HCT116 (cell line): ENCODE measurements at regions not wholly inside any gene's neighbourhood (a gene's known extent, or its start where the extent isn't known, plus 50 kb on each side); places are given as distances from the start of the nearest gene placed in this dataset.

Source experiments
- ATAC-seq: fragments of 200-7000 bp; cut with Tn5 transposase; 2 replicates; pipeline ENCODE4 v1.9.1; 2020; ENCODE audit warnings: mild to moderate bottlenecking, moderate library complexity
- BruUV-seq: library from RNA; stranded (reverse); fragments of 400-500 nt; replicated peaks from 2 replicates; lab custom pipeline; 2021; lab: Mats Ljungman, UMichigan
- CTCF ChIA-PET: fragments of 300-600 bp; sonication (Branson Sonifier 250); formaldehyde crosslinking; loops from one replicate; lab custom pipeline; 2021; ENCODE audit warnings: antibody characterized with exemption; lab: Charles Lee
- POLR2A ChIA-PET: fragments of 300-600, 350-600 bp; sonication (Branson Sonifier 250); formaldehyde crosslinking; loops from one replicate; lab custom pipeline; 2021; ENCODE audit warnings: antibody characterized with exemption; lab: Charles Lee
- RAD21 ChIA-PET, 2 experiments: fragments of 300-600 bp; sonication (Branson Sonifier 250); formaldehyde crosslinking; loops; one replicate each; lab custom pipeline; 2023; ENCODE audit warnings: low total read pairs in 2 of 2; ENCODE audit not compliant: uncharacterized antibody in 2 of 2, unreplicated experiment in 2 of 2, low non-redundant PET in 1 of 2; lab: Charles Lee
- DNase-seq: peaks from one replicate; pipeline ENCODE4 v3.0.0-alpha.2; 2010; ENCODE audit warnings: low read depth, low spot score
- H2AFZ ChIP-seq: fragments of 200-600 bp; shearing (Covaris generic), sonication (generic); 2 replicates; pipeline ENCODE4 v1.6.1; 2017; ENCODE audit warnings: low read depth, mixed run types, mixed read lengths, antibody characterized with exemption, low read length; ENCODE audit not compliant: poor library complexity, severe bottlenecking
- H3K27ac ChIP-seq: 2 replicates; pipeline ENCODE4 v1.5.1; 2012; ENCODE audit warnings: low read depth, low read length
- H3K27me3 ChIP-seq: fragments of 200-600 bp; sonication (generic); 2 replicates; pipeline ENCODE4 v1.6.1; 2016; ENCODE audit warnings: mixed run types, low read length, mixed read lengths; ENCODE audit not compliant: insufficient read depth
- H3K36me3 ChIP-seq, 2 experiments: fragments of 200-500 bp in 1 of 2; fragments of 200-600 bp in 1 of 2; sonication (Bioruptor generic) in 1 of 2; sonication (generic) in 1 of 2; 2 replicates each; pipeline versions ENCODE4 v1.5.1 to v1.6.1; 2014 to 2016; ENCODE audit warnings: low read length in 2 of 2, inconsistent platforms in 1 of 2, mixed read lengths in 1 of 2, mixed run types in 1 of 2; ENCODE audit not compliant: insufficient read depth in 2 of 2, control insufficient read depth in 1 of 2
- H3K4me1 ChIP-seq, 2 experiments: fragments of 200-600 bp in 1 of 2; sonication (generic) in 1 of 2; 2 replicates each; pipeline versions ENCODE4 v1.5.1 to v1.6.1; 2012 to 2017; ENCODE audit warnings: low read length in 2 of 2, inconsistent platforms in 1 of 2, mild to moderate bottlenecking in 1 of 2, mixed read lengths in 1 of 2, mixed run types in 1 of 2, moderate library complexity in 1 of 2; ENCODE audit not compliant: insufficient read depth in 2 of 2, control insufficient read depth in 1 of 2
- H3K4me2 ChIP-seq: fragments of 200-600 bp; sonication (generic); 2 replicates; pipeline ENCODE4 v1.6.1; 2017; ENCODE audit warnings: mixed run types, low read length, mixed read lengths
- H3K4me3 ChIP-seq, 2 experiments: fragments of 200-600 bp in 1 of 2; sonication (generic) in 1 of 2; replicated peaks in 1 of 2; 2 replicates each; pipeline ENCODE4 v1.5.1; 2011 to 2016; ENCODE audit warnings: low read length in 2 of 2, control low read depth in 1 of 2, low read depth in 1 of 2, mild to moderate bottlenecking in 1 of 2, mixed read lengths in 1 of 2, mixed run types in 1 of 2
- H3K79me2 ChIP-seq: fragments of 200-600 bp; sonication (generic); 2 replicates; pipeline ENCODE4 v1.6.1; 2017; ENCODE audit warnings: mild to moderate bottlenecking, mixed run types, low read length, moderate library complexity, mixed read lengths; ENCODE audit not compliant: insufficient read depth
- H3K9ac ChIP-seq: fragments of 200-600 bp; sonication (generic); 2 replicates; pipeline ENCODE4 v1.6.1; 2016; ENCODE audit warnings: low read length, mixed read lengths
- H3K9me2 ChIP-seq: fragments of 200-600 bp; sonication (generic), shearing (Covaris generic); 2 replicates; pipeline ENCODE4 v1.6.1; 2017; ENCODE audit warnings: mixed run types, mild to moderate bottlenecking, moderate library complexity; ENCODE audit not compliant: insufficient read depth
- H3K9me3 ChIP-seq, 2 experiments: fragments of 200-500 bp in 1 of 2; fragments of 200-600 bp in 1 of 2; sonication (Bioruptor generic) in 1 of 2; sonication (generic) in 1 of 2; 2 replicates each; pipeline ENCODE4 v1.6.1; 2014 to 2017; ENCODE audit warnings: low read length in 2 of 2, mixed read lengths in 2 of 2, inconsistent platforms in 1 of 2, low read depth in 1 of 2, mild to moderate bottlenecking in 1 of 2, mixed run types in 1 of 2, moderate library complexity in 1 of 2; ENCODE audit not compliant: control insufficient read depth in 1 of 2, insufficient read depth in 1 of 2
- H4K20me1 ChIP-seq: fragments of 200-600 bp; sonication (generic), shearing (Covaris generic); 2 replicates; pipeline ENCODE4 v1.6.1; 2017; ENCODE audit warnings: mixed run types, mild to moderate bottlenecking, moderate library complexity; ENCODE audit not compliant: insufficient read depth
- CBX3 ChIP-seq: IDR thresholded peaks from 2 replicates; pipeline ENCODE4 v1.6.1; 2012; ENCODE audit warnings: low read depth
- CEBPB ChIP-seq: IDR thresholded peaks from 2 replicates; pipeline ENCODE4 v1.6.1; 2012; ENCODE audit warnings: low read depth
- CTCF ChIP-seq, 3 experiments: fragments of 200-600 bp in 1 of 3; sonication (generic) in 1 of 3; IDR thresholded peaks in 2 of 3; conservative IDR thresholded peaks in 1 of 3; 2 replicates each; pipeline ENCODE4 v1.5.1; 2012 to 2017; ENCODE audit warnings: low read depth in 2 of 3, low read length in 2 of 3, antibody characterized with exemption in 1 of 3, borderline replicate concordance in 1 of 3, control low read depth in 1 of 3, mild to moderate bottlenecking in 1 of 3, mixed read lengths in 1 of 3, mixed run types in 1 of 3, moderate library complexity in 1 of 3; ENCODE audit not compliant: insufficient read depth in 1 of 3
- EGR1 ChIP-seq: IDR thresholded peaks from 2 replicates; pipeline ENCODE4 v1.6.1; 2012; ENCODE audit warnings: low read depth
- ELF1 ChIP-seq: IDR thresholded peaks from 2 replicates; pipeline ENCODE4 v1.6.1; 2012; ENCODE audit warnings: low read depth, borderline replicate concordance
- EZH2 ChIP-seq: fragments of 200-600 bp; sonication (generic); IDR thresholded peaks from 2 replicates; pipeline ENCODE4 v1.6.1; 2017; ENCODE audit warnings: antibody characterized with exemption, mixed run types
- EZH2phosphoT487 ChIP-seq: fragments of 200-600 bp; IDR thresholded peaks from 2 replicates; pipeline ENCODE4 v1.6.1; 2018; ENCODE audit warnings: antibody characterized with exemption, borderline replicate concordance
- FOSL1 ChIP-seq: IDR thresholded peaks from 2 replicates; pipeline ENCODE4 v1.6.1; 2012; ENCODE audit warnings: low read depth
- JUND ChIP-seq: IDR thresholded peaks from 2 replicates; pipeline ENCODE4 v1.6.1; 2012
- POLR2A ChIP-seq: IDR thresholded peaks from 2 replicates; pipeline ENCODE4 v1.7.0; 2011; ENCODE audit warnings: borderline replicate concordance; ENCODE audit not compliant: insufficient read depth, insufficient read length; ENCODE audit errors: extremely low read depth
- POLR2AphosphoS5 ChIP-seq: IDR thresholded peaks from 2 replicates; pipeline ENCODE4 v1.6.1; 2011; ENCODE audit warnings: mild to moderate bottlenecking, low read depth, low read length, moderate library complexity
- RAD21 ChIP-seq: IDR thresholded peaks from 2 replicates; pipeline ENCODE4 v1.6.1; 2012; ENCODE audit warnings: low read depth, mild to moderate bottlenecking
- SIN3A ChIP-seq: IDR thresholded peaks from 2 replicates; pipeline ENCODE4 v1.6.1; 2012; ENCODE audit warnings: low read depth
- SP1 ChIP-seq: IDR thresholded peaks from 2 replicates; pipeline ENCODE4 v1.6.1; 2012; ENCODE audit warnings: low read depth
- SRF ChIP-seq: IDR thresholded peaks from 2 replicates; pipeline ENCODE4 v1.6.1; 2012; ENCODE audit warnings: low read depth
- TCF7L2 ChIP-seq: IDR thresholded peaks from 2 replicates; pipeline ENCODE4 v1.7.0; 2011; ENCODE audit warnings: borderline replicate concordance, inconsistent platforms; ENCODE audit not compliant: insufficient read depth, insufficient read length; ENCODE audit errors: extremely low read depth
- YY1 ChIP-seq: IDR thresholded peaks from 2 replicates; pipeline ENCODE4 v1.6.1; 2011; ENCODE audit warnings: low read length, low read depth, moderate library complexity, mild to moderate bottlenecking; ENCODE audit not compliant: insufficient replicate concordance; ENCODE audit errors: extremely low read depth
- ZFX ChIP-seq: fragments of 450-650 bp; IDR thresholded peaks from 2 replicates; pipeline ENCODE4 v1.6.1; 2017
- intact Hi-C: fragments of 100-400 bp; cut with micrococcal nuclease; formaldehyde crosslinking; loops from 2 replicates; pipeline ENCODE4 v1.10.0; 2022
- TF ChIP-seq, protein P1 (sequence below): IDR thresholded peaks from 2 replicates; pipeline ENCODE4 v1.6.1; 2011; ENCODE audit warnings: mild to moderate bottlenecking, low read length, moderate library complexity; ENCODE audit not compliant: insufficient replicate concordance; ENCODE audit errors: extremely low read depth
- TF ChIP-seq, protein P2 (sequence below): IDR thresholded peaks from 2 replicates; pipeline ENCODE4 v1.6.1; 2012

DNA sequence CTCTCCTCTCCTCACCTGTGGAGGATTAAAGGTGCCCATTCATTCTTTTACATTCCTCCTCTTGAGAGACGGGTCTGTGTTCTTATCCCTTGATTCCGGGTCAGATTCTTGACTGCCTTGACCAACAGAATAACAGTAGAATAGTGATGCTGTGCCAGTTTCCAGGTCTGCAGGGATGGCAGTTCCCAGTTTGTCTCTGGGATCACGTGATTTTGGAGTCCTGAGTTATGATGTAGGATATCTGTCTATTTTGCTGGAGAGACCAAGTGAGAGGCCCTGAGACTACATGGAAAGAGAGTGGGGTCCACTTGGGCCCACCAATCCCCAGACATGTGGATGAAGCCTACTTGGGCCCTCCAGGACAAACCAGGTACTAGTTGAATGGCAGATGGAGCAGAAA, 142.8 kb downstream of the TTC8 start:
- Histone ChIP-seq H3K9me2 (no peaks in the 10 kb centered on the region), H3K4me2 (no peak overlapping the region), H3K79me2 (no peaks in the 10 kb centered on the region), H4K20me1 (no peaks in the 10 kb centered on the region), H3K9ac (no peak overlapping the region), H2AFZ (no peak overlapping the region), H3K4me3 (no peak overlapping the region), H3K27ac (no peak overlapping the region), H3K27me3 (0 out of 2 replicates have a peak, but pooled peaks cover 4% of the 10 kb centered on the region), H3K36me3 (no peaks in the 10 kb centered on the region), H3K4me1 (no peaks in the 10 kb centered on the region), H3K9me3 (no peaks in the 10 kb centered on the region)
- ATAC-seq (no peak), DNase-seq (no peak)
- BruUV-seq, result no TSS peak
- intact Hi-C loops, result no loop called here
- ChIA-PET POLR2A (no interaction called here), CTCF (no interaction called here), RAD21 (no interaction called here)
- no peak for TF ChIP-seq CBX3
- TF ChIP-seq CEBPB, result no peak
- TF ChIP-seq RAD21, result no peak
- TF ChIP-seq SP1, result no peak
- TF ChIP-seq, protein P1, sequence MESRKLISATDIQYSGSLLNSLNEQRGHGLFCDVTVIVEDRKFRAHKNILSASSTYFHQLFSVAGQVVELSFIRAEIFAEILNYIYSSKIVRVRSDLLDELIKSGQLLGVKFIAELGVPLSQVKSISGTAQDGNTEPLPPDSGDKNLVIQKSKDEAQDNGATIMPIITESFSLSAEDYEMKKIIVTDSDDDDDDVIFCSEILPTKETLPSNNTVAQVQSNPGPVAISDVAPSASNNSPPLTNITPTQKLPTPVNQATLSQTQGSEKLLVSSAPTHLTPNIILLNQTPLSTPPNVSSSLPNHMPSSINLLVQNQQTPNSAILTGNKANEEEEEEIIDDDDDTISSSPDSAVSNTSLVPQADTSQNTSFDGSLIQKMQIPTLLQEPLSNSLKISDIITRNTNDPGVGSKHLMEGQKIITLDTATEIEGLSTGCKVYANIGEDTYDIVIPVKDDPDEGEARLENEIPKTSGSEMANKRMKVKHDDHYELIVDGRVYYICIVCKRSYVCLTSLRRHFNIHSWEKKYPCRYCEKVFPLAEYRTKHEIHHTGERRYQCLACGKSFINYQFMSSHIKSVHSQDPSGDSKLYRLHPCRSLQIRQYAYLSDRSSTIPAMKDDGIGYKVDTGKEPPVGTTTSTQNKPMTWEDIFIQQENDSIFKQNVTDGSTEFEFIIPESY, result no peak
- no peak for TF ChIP-seq ELF1
- no peak for TF ChIP-seq EGR1
- no peak for TF ChIP-seq JUND
- TF ChIP-seq SIN3A, result no peak
- TF ChIP-seq CTCF (IDR thresholded peaks at IDR 0.05 in 2 of 3, conservative IDR thresholded peaks at IDR 0.05 in 1 of 3; ENCODE audit: borderline replicate concordance in 1 of 3, insufficient read depth in 1 of 3, low read depth in 2 of 3, low read length in 2 of 3), result no peak
- no peak for TF ChIP-seq TCF7L2
- no peak for TF ChIP-seq FOSL1
- no peak for TF ChIP-seq POLR2AphosphoS5
- TF ChIP-seq, protein P2, sequence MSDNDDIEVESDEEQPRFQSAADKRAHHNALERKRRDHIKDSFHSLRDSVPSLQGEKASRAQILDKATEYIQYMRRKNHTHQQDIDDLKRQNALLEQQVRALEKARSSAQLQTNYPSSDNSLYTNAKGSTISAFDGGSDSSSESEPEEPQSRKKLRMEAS, result no peak
- TF ChIP-seq EZH2phosphoT487, result no peak
- no peak for TF ChIP-seq SRF
- TF ChIP-seq YY1, result no peak
- TF ChIP-seq EZH2, result no peak
- TF ChIP-seq ZFX, result no peak
- TF ChIP-seq POLR2A, result no peak
- TF ChIP-seq, all 23 proteins: peak for 0
